Fibroblast of gingiva (primary cell): ENCODE measurements at regions not wholly inside any gene's neighbourhood (a gene's known extent, or its start where the extent isn't known, plus 50 kb on each side); places are given as distances from the start of the nearest gene placed in this dataset.
"Not testable (repeated sequence)": the region's sequence is repeated elsewhere in the genome, so short reads cannot be mapped to it uniquely, and the experiment has no call there.

Experiments used
- DNase-seq: peaks from one replicate; pipeline ENCODE4 v3.0.0-alpha.2; 2011; ENCODE audit warnings: low read depth

DNA sequence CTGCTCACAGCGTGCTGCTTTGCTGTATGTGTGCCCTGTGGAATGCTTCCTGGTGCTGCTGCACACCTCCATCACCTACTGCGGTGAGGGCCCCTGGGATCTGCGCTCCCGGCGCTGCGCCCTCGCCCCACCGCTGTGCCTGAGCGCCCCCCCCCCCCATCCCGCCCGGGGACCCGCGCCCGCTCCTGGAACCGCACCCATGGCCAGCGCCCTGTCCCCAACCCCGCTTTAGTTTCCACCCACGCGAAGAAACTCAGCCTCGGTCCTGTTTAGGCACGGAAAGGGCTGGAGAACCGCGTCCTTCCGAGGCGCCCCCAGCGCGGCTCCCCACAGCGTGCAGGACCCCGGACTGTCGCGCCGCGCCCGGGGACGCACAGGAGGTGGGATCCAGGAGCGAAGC, 265.5 kb downstream of the POTEB3 start:
- not testable (repeated sequence) for DNase-seq

DNA sequence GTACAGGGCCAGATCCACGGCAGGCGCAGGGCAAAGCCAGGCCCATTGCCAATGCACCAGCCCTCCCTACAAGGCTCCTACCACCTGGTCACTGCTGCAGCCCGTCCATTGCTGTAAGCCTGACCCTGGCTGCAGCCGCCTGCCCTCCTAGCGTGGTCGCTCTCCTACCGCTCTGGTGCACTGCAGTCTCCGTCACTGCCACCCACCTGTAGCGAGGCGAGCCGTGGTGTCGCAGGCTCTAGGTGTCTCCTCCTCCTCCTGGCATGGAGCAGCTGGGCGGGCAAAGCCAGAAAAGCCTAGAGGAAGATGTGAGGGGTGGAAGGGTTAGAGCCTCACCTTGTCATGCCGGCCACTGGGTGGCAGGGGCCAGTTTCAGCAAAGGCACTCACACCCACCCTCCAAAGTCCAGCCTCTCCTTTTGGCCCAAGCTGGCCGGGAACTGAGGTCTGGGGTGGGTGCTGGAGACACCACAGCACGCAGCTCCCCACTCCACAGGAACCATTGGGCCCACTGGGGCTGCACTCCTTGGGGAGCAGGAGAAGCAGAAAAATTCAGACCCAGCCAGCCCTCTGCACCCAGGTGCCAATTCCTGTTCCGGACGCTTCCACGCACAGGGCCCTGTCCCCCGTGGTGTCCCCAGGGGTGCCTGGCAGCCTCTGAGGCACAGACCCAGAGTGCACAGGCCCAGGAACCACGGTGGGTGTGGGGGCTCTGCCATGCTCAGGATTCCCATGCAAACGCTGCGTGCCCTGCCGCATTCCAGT, 285.3 kb upstream of the POTEB2 start:
- not testable (repeated sequence) for DNase-seq

DNA sequence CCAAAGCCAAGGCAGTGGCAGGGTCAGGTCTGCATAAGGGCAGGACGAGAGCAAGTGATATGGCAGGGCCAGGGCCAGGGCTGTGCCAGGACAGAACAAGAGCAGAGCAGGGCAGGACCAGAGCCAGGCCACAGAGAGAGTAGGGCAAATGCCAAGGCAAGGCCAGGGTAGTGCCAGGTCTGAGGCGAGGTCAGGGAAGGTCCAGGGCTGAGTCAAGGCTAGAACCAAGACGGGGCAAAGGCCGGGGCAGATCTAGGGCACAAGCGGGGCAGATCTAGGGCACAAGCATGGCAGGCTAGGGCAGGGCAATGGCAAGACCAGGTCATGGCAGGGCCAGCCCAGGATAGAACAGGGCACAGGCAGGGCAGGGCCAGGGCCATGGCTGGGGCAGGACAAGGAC, 282.0 kb upstream of the POTEB2 start:
- not testable (repeated sequence) for DNase-seq

DNA sequence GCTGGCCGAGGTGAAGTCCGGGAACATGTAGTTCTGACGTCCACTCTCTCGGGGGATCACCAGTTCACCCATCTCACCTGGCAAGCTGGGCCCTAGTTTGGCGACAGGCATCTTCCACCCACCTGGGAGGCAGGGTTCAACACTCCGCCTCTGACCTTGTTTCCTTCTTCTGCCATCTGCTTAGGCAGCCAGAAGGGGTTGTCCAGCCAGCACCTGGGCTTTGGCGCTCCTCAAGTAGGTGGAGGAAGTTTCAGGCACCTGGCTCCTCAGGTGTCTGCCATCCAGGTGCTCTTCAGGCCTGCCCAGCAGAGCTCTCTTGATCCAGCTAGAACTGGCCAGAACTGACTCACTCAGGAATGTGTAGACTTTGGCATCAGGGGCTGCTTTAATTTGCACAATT, 267.8 kb upstream of the POTEB2 start:
- DNase-seq, result not testable (repeated sequence)

DNA sequence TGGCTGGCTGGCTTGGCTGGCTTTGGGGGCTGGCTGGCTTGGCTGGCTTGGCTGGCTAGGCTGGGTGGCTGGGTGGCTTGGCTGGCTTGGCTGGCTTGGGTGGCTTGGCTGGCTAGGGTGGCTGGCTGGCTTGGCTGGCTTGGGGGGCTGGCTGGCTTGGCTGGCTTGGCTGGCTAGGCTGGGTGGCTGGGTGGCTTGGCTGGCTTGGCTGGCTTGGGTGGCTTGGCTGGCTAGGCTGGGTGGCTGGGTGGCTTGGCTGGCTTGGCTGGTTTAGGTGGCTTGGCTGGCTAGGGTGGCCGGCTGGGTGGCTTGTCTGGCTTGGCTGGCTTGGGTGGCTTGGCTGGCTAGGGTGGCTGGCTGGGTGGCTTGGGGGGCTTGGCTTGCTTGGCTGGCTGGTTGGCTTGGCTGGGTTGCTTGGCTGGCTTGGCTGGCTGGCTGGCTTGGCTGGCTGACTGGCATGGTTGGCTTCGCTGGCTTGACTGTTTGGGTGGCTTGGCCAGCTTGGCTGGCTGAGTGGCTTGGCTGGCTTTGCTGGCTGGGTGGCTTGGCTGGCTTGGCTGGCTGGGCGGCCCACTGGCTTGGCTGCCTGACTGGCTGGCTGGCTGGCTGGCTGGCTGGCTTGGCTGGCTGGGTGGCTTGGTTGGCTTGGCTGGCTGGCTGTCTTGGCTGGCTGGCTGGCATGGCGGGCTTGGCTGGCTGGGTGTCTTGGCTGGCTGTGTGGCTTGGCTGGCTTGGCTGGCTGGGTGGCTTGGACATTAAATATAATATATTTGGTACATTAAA, 246.3 kb upstream of the POTEB2 start:
- DNase-seq, result not testable (repeated sequence)

DNA sequence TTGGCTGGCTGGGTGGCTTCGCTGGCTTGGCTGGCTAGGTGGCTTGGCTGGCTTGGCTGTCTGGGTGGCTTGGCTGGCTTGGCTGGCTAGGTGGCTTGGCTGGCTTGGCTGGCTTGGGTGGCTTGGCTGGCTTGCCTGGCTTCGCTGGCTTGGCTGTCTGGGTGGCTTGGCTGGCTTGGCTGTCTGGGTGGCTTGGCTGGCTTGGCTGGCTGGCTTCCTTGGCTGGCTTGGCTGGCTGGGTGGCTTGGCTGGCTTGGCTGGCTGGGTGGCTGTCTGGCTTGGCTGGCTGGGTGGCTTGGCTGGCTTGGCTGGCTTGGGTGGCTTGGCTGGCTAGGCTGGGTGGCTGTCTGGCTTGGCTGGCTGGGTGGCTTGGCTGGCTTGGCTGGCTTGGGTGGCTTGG, 245.7 kb upstream of the POTEB2 start:
- DNase-seq, result peak; percentile 0

DNA sequence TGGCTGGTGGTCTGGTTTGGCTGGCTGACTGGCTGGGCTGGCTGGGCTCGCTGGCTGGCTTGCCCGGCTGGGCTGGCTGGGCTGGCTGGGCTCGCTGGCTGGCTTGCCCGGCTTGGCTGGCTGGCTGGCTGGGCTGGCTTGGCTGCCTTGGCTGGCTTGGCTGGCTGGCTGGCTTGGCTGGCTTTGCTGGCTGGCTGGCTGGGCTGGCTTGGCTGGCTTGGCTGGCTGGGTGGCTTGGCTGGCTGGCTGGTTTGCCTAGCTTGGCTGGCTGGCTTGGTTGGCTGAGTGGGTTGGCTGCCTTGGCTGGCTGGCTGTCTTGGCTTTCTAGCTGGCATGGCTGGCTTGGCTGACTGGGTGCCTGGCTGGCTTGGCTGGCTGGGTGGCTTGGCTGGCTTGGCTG, 245.1 kb upstream of the POTEB2 start:
- DNase-seq, result not testable (repeated sequence)

DNA sequence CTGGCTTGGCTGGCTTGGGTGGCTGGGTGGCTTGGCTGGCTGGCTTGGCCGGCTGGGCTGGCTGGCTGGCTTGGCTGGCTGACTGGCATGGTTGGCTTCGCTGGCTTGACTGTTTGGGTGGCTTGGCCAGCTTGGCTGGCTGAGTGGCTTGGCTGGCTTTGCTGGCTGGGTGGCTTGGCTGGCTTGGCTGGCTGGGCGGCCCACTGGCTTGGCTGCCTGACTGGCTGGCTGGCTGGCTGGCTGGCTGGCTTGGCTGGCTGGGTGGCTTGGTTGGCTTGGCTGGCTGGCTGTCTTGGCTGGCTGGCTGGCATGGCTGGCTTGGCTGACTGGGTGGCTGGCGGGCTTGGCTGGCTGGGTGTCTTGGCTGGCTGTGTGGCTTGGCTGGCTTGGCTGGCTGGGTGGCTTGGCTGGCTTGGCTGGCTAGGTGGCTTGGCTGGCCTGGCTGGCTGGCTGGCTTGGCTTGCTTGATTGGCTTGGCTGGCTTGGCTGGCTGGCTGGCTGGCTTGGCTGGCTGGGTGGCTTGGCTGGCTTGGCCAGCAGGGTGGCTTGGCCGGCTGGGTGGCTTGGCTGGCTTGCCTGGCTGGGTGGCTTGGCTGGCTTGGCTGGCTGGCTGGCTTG, 244.2 kb upstream of the POTEB2 start:
- DNase-seq, result not testable (repeated sequence)

DNA sequence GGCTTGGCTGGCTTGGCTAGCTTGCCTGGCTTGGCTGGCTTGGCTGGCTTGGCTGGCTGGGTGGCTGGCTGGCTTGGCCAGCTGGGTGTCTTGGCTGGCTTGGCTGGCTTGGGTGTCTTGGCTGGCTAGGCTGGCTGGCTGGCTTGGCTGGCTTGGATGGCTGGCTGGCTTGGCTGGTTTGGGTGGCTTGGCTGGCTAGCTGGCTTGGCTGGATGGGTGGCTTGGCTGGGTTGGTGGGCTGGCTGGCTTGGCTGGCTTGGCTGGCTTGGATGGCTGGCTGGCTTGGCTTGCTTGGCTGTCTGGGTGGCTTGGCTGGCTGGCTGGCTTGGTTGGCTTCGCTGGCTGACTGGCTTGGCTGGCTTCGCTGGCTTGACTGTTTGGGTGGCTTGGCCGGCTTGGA, 242.3 kb upstream of the POTEB2 start:
- not testable (repeated sequence) for DNase-seq

DNA sequence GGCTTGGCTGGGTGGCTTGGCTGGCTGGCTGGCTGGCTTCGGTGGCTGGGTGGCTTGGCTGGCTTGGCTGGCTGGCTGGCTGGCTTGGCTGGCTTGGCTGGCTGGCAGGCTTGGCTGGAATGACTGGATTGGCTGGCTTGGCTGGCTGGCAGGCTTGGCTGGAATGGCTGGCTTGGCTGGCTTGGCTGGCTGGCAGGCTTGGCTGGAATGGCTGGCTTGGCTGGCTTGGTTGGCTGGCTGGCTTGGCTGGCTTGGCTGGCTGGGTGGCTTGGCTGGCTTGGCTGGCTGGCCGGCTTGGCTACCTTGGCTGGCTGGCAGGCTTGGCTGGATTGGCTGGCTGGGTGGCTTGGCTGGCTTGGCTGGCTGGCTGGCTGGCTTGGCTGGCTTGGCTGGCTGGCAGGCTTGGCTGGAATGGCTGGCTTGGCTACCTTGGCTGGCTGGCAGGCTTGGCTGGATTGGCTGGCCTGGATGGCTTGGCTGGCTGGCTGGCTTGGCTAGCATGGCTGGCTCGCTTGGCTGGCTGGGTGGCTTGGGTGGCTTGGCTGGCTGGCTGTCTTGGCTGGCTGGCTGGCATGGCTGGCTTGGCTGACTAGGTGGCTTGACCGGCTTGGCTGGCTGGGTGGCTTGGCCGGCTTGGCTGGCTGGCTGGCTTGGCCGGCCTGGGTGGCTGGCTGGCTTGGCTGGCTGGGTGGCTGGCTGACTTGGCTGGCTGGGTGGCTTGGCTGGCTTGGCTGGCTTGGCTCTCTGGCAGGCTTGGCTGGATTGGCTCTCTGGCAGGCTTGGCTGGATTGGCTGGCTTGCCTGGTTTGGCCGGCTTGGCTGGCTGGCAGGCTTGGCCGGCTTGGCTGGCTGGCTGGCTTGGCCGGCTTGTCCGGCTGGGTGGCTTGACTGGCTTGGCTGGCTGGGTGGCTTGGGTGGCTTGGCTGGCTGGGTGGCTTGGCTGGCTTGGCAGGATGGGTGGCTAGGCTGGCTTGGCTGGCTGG, 241.6 kb upstream of the POTEB2 start:
- DNase-seq, result not testable (repeated sequence)

DNA sequence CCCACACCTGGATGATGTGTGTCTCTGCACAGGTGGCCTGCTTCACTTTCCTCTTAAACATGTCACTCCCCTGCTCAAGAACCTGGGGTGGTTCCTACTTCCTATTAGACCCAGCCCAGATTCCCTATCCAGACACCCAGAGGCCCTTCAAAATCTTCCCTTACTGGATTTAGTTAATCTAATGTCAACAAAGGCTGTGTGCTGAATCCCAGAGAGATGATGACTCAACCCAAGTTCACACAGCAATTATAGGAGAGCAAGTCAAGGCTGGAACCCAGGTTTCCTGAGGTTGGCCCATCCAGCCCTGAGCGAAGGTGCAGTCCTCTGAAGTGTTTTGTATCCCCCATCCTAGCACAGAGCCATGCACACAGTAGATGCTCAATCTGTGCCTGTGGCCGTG, 230.5 kb upstream of the POTEB2 start:
- DNase-seq, result not testable (repeated sequence)

DNA sequence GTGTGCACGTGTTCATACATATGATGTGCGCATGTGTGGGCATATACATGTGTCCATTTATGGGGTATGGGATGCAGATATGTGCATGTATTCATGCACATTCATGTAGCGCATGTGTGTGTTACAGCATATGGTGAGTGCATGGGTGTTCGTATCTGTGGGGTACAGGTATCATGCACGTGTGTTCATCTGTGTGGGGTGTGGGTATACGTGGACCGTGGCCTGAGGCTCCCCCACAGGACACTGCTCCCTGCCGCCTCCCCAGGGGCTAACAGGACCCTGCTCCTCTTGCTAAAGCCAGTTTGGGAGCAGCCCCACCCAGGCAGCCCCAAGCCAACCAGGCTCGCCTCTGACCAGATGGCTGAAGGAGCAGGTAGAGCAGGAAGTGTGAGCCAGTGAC, 213.4 kb upstream of the POTEB2 start:
- not testable (repeated sequence) for DNase-seq

DNA sequence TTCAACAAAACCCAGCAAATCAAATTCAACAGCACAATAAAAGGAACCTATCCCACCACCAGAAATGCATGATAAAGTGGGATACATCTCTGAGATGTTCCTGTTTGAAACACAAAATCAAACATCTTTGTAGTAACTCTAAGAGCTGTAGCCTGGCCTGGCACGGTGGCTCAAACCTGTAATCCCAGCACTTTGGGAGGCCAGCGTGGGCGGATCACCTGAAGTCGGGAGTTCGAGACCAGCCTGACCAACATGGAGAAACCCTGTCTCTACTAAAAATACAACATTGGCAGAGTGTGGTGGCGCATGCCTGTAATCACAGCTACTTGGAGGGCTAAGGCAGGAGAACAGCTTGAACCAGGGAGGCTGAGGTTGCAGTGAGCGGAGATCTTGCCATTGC, 202.8 kb upstream of the POTEB2 start:
- DNase-seq, result not testable (repeated sequence)

DNA sequence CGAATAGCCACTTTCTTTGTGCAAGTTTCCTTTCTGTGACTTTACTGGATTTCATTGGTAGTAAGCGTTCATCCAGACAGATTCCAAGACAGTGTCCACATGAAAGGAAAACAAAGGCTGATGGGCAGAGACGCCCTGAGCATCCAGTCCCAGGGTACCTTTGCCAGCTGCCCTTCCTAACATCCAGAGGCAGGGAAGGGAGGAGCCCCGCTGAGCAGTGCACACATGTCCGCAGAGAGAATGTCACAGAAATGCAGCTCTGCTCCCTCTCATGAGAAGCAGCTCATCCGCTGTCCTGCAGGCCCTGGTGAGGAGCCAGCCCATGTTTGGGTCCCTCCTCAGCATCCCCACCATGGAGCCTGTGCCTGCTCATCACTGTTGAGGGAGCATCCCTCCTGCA, 197.4 kb upstream of the POTEB2 start:
- not testable (repeated sequence) for DNase-seq

DNA sequence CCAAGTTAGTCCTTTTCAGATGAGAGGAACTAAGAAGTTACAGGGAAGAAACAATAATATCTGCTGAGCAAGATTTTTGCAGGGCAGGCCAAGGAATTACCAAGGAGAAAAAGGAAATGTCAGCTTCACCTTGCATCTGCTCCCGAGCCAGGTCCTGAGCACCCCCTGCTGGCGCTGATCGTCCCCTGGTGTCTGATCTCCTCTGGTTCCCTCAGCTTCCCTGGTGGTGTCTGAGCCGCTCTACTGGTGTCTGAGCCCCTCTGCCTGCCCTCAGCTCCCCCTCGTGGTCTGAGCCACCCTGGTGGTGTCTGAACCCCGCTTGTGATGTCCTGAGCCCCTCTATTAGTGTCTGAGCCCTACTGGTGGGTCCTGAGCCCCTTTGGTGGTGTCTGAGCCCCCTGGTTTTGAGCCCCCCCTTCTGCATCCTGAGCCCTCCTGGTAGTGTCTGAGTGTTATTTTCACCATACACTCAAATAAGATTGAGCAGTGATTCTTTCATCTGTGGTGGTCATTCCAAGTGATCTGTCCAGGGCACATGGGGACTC, 196.6 kb upstream of the POTEB2 start:
- DNase-seq, result not testable (repeated sequence)

DNA sequence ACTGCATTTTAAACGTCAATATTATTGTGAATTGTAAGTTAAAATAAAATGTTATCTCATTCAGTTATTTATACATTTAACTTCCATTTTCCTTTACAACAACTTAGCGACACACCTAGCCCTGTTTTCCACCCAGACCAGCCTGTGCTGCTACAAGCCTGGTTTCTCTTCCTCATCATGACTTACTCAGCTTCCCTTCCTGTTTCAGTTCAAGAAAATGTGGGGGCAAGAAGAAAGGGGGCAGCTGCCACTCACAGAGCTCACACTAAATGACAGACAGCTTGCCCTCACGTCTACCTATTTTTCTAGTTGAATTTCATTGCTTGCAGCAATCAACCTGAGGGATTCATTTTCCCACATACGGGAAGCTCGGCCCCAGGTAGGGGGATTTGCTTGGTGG, 185.8 kb upstream of the POTEB2 start:
- DNase-seq, result not testable (repeated sequence)

DNA sequence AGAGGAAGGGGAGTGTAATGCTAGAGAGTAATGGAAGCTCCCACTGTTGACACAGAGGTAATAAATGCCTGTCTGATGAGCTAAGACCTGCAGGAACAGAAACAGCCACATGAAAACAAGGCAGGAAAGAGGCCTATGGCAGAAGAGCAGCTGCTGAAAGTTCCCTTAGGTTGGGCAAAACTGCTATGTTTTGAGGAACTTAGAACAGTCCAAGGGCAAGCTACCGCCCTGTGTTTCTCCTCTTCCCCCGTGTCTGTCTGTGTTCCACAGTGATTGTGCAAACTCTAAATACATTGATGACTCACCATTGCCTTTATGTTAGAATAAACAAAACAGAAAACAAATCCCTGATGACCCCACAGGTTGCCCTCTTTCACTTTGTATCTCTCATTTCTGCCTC, 165.6 kb upstream of the POTEB2 start:
- not testable (repeated sequence) for DNase-seq

DNA sequence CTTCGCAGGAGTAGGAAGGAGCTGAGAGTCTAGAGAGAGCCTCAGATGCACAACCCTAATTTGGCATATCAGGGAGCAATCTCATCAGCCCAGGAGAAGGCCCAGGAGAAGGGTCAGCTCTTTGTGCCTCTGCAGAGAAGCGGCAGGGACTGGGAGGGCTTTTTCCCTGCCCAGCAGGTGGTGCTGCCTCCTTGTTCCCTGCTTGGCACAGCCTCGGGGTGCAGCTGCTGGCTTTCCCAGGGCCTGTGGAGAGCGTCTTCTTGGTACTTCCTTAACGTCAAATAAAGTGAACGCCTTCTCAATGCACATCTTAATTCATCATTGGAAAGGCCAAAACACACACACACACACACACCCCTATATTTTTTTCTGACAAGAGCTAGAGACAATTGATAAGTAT, 162.9 kb upstream of the POTEB2 start:
- not testable (repeated sequence) for DNase-seq

DNA sequence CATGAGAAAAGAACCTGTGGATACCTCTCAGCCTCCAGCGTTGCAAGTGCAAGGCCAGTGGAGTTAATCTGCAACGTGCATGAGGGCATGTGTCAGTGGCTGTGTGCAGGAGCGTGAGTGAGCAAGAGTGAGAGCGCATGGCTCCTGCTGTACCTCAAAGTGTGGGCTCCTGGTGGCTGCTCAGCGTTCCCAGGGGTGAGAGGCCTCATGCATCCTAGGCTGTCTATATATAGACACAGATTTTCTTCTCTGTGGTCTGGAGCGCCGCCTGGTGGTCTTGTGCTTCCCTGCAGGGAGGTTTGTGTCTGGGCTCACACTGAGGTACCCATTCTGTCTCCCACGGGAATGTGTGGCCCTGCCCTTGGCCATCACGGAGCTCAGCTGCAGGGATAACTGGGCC, 161.8 kb upstream of the POTEB2 start:
- DNase-seq, result not testable (repeated sequence)

DNA sequence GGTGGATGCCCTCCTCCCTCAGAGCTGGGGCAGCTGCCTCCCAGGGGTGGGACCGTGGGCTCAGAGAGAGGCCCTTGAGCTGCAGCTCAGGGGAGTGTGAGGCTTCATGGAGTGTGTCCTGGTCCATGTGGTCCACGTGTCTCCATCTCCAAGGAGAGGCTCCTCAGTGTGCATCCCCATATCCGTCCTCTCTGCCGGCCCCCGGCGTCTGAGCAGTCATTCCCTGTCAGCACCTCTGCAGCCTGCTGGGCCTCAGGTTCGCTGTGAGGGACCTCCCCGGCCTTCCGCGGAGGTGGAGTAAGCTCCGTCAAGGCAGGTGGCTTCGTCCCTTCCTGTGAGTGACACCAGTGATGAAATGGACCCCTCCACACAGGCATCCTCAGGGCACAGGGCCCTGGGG, 160.7 kb upstream of the POTEB2 start:
- DNase-seq, result not testable (repeated sequence)
